MCF 10A (cell line): ENCODE measurements at regions not wholly inside any gene's neighbourhood (a gene's known extent, or its start where the extent isn't known, plus 50 kb on each side); places are given as distances from the start of the nearest gene placed in this dataset.

Experiments used
- BruUV-seq: library from RNA; stranded (reverse); fragments of 400-500 nt; replicated peaks from 2 replicates; lab custom pipeline; 2021; lab: Mats Ljungman, UMichigan
- CTCF ChIA-PET: fragments of 300-600 bp; sonication (Branson Sonifier 250); formaldehyde crosslinking; extraction: SDS; loops from one replicate; lab custom pipeline; 2021; ENCODE audit warnings: antibody characterized with exemption, inconsistent platforms; lab: Yijun Ruan, JAX
- POLR2A ChIA-PET: fragments of 300-600, 350-650 bp; sonication (Branson Sonifier 250); formaldehyde crosslinking; extraction: SDS; loops from one replicate; lab custom pipeline; 2020; ENCODE audit warnings: antibody characterized with exemption, inconsistent platforms; lab: Yijun Ruan, JAX
- DNase-seq: peaks from one replicate; pipeline ENCODE4 v3.0.0-alpha.2; 2018; ENCODE audit not compliant: unreplicated experiment
- H3K27ac Mint-ChIP-seq: one replicate; pipeline ENCODE4 v1.8.0; 2022; ENCODE audit warnings: mild to moderate bottlenecking, low read depth, mixed read lengths; ENCODE audit not compliant: unreplicated experiment
- H3K27me3 Mint-ChIP-seq: one replicate; pipeline ENCODE4 v1.8.0; 2022; ENCODE audit warnings: mixed read lengths; ENCODE audit not compliant: insufficient read depth, unreplicated experiment
- H3K36me3 Mint-ChIP-seq: one replicate; pipeline ENCODE4 v1.8.0; 2022; ENCODE audit warnings: mild to moderate bottlenecking, moderate library complexity, mixed read lengths; ENCODE audit not compliant: insufficient read depth, unreplicated experiment
- H3K4me1 Mint-ChIP-seq: one replicate; pipeline ENCODE4 v1.8.0; 2022; ENCODE audit warnings: mixed read lengths; ENCODE audit not compliant: insufficient read depth, unreplicated experiment
- H3K4me3 Mint-ChIP-seq: one replicate; pipeline ENCODE4 v1.8.0; 2022; ENCODE audit warnings: mild to moderate bottlenecking, moderate library complexity, mixed read lengths; ENCODE audit not compliant: unreplicated experiment
- H3K9me3 Mint-ChIP-seq: one replicate; pipeline ENCODE4 v1.8.0; 2022; ENCODE audit warnings: mixed read lengths; ENCODE audit not compliant: unreplicated experiment
- CTCF ChIP-seq: fragments of 200-600 bp; IDR thresholded peaks from one replicate; pipeline ENCODE4 v1.8.0; 2022; ENCODE audit warnings: antibody characterized with exemption, mild to moderate bottlenecking; ENCODE audit not compliant: unreplicated experiment
- intact Hi-C: fragments of 100-400 bp; cut with micrococcal nuclease; formaldehyde crosslinking; loops from 2 replicates; pipeline ENCODE4 v1.14.1; 2022

- H3K36me3 Mint-ChIP-seq = peaks cover 7% of the 10 kb centered on the region
- peaks cover 49% of the 10 kb centered on the region for H3K27me3 Mint-ChIP-seq
- BruUV-seq = no TSS peak
- peak overlapping the region; percentile 14 for H3K27ac Mint-ChIP-seq
- no peak for TF ChIP-seq CTCF
- CTCF ChIA-PET = no interaction called here
- H3K4me3 Mint-ChIP-seq = no peak overlapping the region
- H3K9me3 Mint-ChIP-seq = peaks cover 7% of the 10 kb centered on the region
- peaks cover 8% of the 10 kb centered on the region for H3K4me1 Mint-ChIP-seq
- intact Hi-C loops = no loop called here
- POLR2A ChIA-PET = no interaction called here
- no peak for DNase-seq
Measured at GRCh38 chr12:97685360-97685759, 222.8 kb downstream of the RMST start.

GRCh38 chr12:97701901-97702300 is 239.3 kb downstream of the RMST start:
- intact Hi-C loops = no loop called here
- H3K4me1 Mint-ChIP-seq = no peaks in the 10 kb centered on the region
- no TSS peak for BruUV-seq
- no peak overlapping the region for H3K4me3 Mint-ChIP-seq
- ChIA-PET POLR2A (no interaction called here), CTCF (no interaction called here)
- no peak for TF ChIP-seq CTCF
- H3K27me3 Mint-ChIP-seq = no peaks in the 10 kb centered on the region
- no peaks in the 10 kb centered on the region for H3K9me3 Mint-ChIP-seq
- H3K27ac Mint-ChIP-seq = no peak overlapping the region
- DNase-seq = no peak
- peaks cover 5% of the 10 kb centered on the region for H3K36me3 Mint-ChIP-seq

GRCh38 chr12:97711392-97711791 is 248.8 kb downstream of the RMST start:
- Mint-ChIP-seq H3K27me3 (no peaks in the 10 kb centered on the region), H3K36me3 (no peaks in the 10 kb centered on the region), H3K9me3 (no peaks in the 10 kb centered on the region), H3K4me1 (no peaks in the 10 kb centered on the region), H3K4me3 (no peak overlapping the region), H3K27ac (no peak overlapping the region)
- no peak for DNase-seq
- CTCF ChIA-PET = no interaction called here
- no peak for TF ChIP-seq CTCF
- intact Hi-C loops = loop anchor here (10.0 kb wide), 1 partner anchor 443 kb away; no protein-coding TSS in a partner anchor
- BruUV-seq = no TSS peak
- POLR2A ChIA-PET = no interaction called here

GRCh38 chr12:97713270-97713669 is 250.7 kb downstream of the RMST start:
- DNase-seq = no peak
- no peak for TF ChIP-seq CTCF
- Mint-ChIP-seq H3K27me3 (no peaks in the 10 kb centered on the region), H3K36me3 (no peaks in the 10 kb centered on the region), H3K27ac (no peak overlapping the region), H3K4me3 (no peak overlapping the region), H3K4me1 (no peaks in the 10 kb centered on the region), H3K9me3 (no peaks in the 10 kb centered on the region)
- no TSS peak for BruUV-seq
- POLR2A ChIA-PET = no interaction called here
- intact Hi-C loops = loop anchor here (10.0 kb wide), 1 partner anchor 442 kb away; no protein-coding TSS in a partner anchor
- CTCF ChIA-PET = no interaction called here
